ENCODE measurements at regions not wholly inside any gene's neighbourhood (a gene's known extent, or its start where the extent isn't known, plus 50 kb on each side); places are given as distances from the start of the nearest gene placed in this dataset.
"Not testable (repeated sequence)": the region's sequence is repeated elsewhere in the genome, so short reads cannot be mapped to it uniquely, and the experiment has no call there.

DNA sequence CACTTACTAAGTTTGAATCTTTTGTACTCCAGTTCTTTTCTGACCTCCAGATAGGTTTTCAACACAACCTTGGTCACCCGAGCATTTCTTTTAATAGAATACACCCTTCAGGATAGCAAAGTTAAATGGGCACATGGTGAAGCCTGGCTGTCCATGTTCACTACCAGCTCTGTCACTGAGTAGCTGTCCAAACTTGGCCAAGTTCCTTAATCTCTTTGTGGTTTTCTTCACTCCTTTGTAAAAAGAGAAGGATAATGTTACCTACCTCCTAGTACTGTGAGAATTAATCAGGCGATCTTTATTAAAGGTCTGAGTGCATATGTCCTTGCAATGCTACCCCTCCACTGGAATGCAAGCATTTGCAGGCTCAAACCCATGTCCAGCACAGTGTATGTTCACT is 128.1 kb upstream of the PTPRZ1 start:
- DNase-seq (ENCODE audit: low read depth in 2 of 2) = no peak

GRCh38 chr7:121744319-121744718 is 128.6 kb upstream of the PTPRZ1 start:
- DNase-seq (ENCODE audit: low read depth in 2 of 2) = no peak

- no peak for DNase-seq (ENCODE audit: low read depth in 2 of 2)
Measured at GRCh38 chr7:121741896-121742295, 131.1 kb upstream of the PTPRZ1 start.

- no peak for DNase-seq (ENCODE audit: low read depth in 2 of 2)
Measured at GRCh38 chr7:121739465-121739864, 133.5 kb upstream of the PTPRZ1 start.

- no peak for DNase-seq (ENCODE audit: low read depth in 2 of 2)
Measured at GRCh38 chr7:121730869-121731268, 142.1 kb upstream of the PTPRZ1 start.

DNA sequence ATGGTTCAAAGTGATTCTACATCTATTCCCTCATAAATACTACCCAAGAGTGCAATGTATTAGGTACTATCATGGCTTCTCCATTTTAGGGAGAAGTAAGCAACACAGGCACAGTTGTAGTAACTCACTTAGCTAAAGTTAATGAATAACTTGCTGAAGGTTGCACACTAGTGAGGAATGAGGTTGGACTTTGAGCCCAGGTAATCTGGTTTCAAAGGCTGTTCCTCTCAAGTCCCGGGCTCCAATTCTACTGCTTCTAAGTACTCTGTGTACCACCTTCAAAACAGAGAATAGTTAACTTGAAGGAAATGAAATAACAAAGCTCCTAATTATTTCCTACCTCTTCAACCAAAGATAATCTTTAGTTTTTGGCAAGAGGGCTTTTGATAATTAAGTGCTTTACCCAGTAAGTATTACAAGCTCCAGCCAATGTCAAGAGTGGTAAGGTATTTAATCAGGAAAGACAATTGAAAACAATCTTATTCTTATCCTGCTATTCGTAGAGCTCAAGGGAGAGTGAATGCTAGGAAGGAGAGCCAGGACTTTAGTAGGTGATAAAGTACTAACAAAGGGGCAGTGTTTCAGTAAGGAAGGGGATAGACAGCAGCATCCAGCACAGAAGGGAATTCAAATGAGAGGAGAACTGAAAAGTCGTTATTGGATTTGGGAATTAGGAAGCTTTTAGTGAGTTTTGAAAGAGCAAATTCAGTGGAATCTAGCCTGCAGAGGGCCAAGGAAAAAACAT is 158.2 kb upstream of the PTPRZ1 start:
- no peak for DNase-seq (ENCODE audit: low read depth in 2 of 2)

GRCh38 chr7:121712961-121713360 is 160.0 kb upstream of the PTPRZ1 start:
- not testable (repeated sequence) for DNase-seq (ENCODE audit: low read depth in 2 of 2)

DNA sequence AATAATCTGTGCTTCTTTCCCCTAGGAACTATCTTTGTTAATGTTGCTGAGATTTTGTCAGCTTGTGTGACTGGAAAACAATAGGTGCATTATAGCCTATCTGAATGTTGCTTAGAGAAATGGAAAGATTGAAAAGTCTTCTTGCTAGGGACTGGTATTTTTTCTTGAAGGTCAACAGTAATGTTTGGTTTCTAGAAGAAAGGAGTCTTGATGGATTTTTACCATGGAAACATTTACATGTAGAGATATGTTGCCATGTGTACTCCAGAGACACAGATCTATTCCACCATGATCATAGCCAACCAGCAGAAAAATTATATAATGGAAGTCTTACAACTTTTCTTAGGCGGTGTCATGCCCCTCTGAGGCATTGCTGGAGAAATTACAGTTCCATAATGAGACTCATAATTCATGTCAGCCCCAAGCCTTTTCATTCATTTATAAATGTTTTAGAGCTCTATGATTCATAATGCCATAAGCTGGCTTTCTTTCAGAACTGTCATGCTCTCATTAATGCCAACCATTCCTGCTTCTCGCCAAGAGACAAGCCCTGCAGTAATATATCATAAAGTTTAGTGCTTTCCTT is 175.1 kb upstream of the PTPRZ1 start:
- DNase-seq (ENCODE audit: low read depth in 2 of 2) = no peak

GRCh38 chr7:121696954-121697353 is 176.0 kb upstream of the PTPRZ1 start:
- no peak for DNase-seq (ENCODE audit: low read depth in 2 of 2)

DNA sequence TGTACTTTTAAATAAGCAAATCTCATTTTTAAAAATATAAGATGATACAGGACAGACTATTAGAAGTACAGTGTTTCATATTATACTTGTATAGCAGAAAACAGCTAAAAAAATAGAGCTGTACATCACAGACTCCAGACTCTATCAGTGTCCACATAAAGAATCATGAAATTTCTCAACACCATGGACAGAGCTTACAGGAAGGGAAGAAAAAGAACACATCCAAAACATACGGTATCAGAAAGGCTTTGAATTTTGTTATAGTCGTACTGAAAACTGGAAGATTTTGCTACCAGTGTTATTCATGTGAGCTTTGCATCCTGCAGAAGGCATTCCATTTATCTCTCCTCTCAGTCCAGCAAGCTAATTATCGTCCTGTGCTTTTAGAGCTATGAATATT is 183.2 kb upstream of the PTPRZ1 start:
- no peak for DNase-seq (ENCODE audit: low read depth in 2 of 2)

DNA sequence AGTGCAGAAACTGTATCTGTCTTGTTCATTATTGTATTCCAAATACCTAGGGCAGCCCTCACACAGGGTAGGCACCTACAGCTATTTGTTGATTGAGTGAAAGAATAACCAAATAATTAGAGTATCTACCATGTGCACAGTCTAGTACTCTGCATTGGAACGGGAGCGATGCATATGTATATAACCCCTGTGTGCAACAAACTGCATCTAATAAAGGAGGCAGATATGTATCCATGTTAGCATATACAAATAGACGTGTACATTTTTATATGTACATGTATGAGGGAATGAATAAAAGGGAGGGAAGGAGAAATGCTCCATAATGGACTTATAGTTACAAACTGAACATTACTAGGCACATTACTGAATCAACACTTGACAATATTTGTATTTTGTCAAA is 191.3 kb upstream of the PTPRZ1 start:
- no peak for DNase-seq (ENCODE audit: low read depth in 2 of 2)

GRCh38 chr7:121676168-121676567 is 196.8 kb upstream of the PTPRZ1 start:
- no peak for DNase-seq (ENCODE audit: low read depth in 2 of 2)

GRCh38 chr7:121674455-121674854 is 198.5 kb upstream of the PTPRZ1 start:
- DNase-seq (ENCODE audit: low read depth in 2 of 2) = not testable (repeated sequence)

DNA sequence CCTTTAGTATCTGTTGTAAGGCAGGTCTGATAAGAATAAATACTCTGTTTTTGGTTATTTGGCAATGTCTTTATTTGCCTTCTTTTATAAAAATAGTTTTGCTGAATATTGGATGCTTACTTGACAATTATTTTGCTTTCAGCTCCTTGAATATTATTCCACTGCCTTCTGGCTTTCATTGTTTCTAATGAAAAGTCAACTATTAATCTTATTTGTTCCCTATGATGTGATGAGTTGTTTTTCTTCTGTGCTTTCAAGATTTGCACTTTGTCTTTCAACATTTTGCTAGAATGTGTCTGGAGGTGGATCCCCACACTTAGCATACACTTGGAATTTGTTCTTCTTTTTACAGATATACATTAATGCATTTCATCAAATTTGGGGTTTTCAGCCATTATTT is 203.8 kb upstream of the PTPRZ1 start:
- no peak for DNase-seq (ENCODE audit: low read depth in 2 of 2)

DNA sequence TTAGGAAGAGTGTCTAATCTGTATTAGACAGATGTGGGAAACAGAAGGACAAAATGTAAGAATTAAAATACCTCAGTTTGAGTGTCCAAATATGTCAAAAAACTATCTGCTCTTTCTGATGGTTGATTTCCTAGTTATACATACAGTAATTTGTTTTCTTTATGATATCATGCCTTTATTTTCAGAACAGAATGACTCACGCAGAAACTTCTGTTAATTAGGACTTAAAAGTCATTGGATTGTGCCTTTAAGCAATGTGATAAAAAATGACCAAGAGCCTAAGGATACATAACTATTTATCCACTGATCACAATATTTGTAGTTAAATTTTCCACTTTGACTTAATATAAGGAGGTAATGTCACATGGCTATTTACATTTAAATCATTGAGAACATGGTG is 206.7 kb upstream of the PTPRZ1 start:
- DNase-seq (ENCODE audit: low read depth in 2 of 2) = no peak

DNA sequence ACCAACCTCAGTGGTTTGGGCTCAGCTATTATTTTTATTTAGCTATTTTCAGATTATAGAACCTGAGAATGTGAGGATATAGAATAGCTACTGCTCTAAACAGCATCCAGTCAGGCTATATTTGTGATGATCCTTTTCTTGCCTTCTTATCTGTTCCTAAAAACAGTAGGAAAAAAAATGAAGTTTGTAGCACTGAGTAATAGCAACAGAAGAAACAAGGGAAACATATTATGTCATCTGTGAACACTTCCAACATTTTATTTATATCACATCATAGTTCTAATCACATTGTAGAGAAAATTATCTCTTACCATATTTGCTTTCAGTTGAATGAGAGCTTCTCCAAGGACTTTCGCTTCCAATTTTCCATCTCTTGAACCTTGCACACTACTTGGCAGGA is 229.6 kb upstream of the PTPRZ1 start:
- no peak for DNase-seq (ENCODE audit: low read depth in 2 of 2)

DNA sequence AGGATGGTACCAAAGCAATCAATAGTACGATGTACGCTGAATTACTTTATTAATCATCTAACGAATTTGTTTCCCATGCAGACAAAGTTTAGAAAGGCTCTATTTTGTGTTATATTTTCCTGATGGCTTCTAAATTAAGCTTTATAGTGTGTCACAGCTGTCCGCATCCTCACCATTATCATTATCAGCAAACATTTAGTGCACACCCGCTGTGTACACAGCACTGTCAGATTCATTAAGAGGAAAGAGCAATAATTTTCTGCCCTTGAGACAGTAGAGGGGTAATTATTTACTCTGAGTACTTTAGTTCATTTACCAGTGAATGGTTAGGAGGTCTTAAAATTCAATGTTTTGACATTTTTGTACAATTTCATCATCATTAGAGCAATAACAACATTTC is 233.3 kb upstream of the PTPRZ1 start:
- DNase-seq (ENCODE audit: low read depth in 2 of 2) = no peak

DNA sequence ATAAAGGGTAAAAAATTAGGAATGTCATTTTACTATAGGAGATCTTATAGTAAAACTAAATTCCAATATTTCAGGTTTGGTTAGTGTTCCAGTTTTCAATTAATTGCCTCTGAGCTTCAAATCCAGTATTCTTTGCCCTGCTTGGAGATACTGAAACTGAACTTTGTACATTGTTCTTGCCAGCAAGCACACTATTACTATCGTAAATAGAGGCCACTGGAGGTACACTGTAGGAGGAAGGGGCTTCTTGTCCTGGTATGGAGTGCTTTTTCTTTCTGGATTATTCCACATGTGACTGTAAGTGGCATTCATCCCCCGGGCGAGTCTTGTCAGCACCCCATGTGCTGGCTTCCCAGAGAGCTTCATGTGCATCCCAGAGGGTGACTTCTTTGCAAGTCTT is 234.7 kb upstream of the PTPRZ1 start:
- DNase-seq (ENCODE audit: low read depth in 2 of 2) = no peak

- no peak for DNase-seq (ENCODE audit: low read depth in 2 of 2)
Measured at GRCh38 chr7:121634356-121634755, 238.2 kb upstream of the FAM3C start.

DNA sequence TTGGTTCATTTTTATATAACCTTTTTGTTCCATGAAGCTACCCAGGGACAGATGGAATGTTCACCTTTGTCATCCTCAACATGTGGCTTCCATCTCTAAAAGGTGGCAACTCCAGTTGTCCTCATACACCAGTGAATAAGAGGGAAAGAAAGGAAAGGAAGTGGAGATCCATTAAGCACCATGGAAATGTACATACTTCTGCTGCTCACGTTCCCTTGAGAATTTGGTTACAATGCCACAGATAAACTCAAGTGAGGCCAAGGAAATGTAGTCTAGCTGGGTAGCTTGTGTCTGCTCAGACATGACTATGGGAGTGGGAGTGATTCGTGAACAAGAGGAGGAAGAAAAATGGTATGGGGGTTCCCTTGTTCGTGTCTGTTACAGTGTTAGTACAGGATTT is 237.1 kb upstream of the FAM3C start:
- DNase-seq (ENCODE audit: low read depth in 2 of 2) = no peak

DNA sequence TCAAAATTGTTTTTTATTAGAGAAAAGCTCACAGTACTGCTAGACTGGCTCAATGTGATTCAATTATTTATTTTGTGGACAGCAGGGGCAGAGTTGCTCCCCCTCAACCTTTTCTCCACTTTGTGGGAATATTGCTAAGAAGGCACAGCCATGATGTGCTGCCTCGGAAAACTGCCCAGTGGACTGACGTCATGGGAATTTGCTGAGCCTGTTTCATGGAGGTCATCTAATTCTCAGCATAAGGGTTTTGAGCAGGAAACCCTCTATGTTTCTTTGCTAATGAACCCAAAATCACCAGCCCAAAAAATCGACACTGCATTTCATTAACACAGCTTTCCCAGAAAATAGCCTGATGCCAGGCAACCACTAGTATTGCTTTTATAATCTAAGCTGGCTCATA is 228.8 kb upstream of the FAM3C start:
- no peak for DNase-seq (ENCODE audit: low read depth in 2 of 2)

DNA sequence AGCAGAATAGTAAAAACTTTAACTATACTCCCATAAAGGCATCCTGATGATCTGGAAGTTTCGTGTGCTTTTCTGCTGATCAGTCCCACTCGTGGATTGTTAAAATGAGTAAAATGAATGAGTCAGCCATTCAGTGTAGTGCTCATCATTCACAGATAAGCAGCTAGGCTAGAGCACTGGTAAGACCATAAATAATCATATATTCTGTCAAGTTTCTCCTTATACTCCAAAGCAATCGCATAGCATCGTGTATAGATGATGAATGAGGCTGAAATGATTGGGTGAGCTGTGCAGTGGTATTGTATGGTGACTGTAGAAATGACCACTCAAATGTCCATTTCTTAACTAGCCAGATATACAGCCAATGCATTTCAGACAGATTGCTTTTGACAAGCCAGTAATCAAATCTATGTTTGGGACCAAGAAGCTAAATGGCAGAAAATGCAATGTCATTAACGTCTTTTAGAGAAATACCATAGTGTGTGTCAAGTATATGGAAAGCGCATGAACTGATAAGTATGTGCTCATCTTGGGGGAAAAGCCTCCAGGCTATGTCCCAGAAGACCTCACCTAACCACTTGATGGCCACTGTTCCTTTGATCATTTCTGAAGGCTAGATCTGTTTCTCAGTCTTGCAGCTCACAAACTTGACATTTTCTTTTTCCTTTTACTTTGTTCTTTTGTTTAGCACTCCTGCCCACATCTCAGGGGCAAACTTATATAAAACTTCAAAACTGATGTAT is 227.2 kb upstream of the FAM3C start:
- DNase-seq (ENCODE audit: low read depth in 2 of 2) = no peak

DNA sequence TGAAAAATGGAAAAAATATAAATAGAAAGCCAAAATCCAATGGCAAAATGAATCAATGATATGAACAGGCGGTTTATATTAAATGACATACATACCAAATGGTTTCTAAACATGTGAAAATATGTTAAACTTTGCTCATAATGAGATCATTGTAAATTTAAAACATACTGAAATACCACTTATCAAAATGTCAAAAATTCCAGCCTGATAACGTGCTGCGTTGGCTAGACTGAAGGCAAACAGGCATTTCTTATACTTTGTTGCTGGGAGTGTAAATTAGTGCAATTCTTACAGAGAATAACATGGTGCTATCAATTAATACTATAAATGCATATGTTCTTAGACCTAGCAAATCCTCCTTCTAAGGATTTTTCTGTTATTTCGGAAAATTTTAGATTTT is 225.8 kb upstream of the FAM3C start:
- DNase-seq (ENCODE audit: low read depth in 2 of 2) = no peak
